Nephron (organoid): ENCODE measurements at regions not wholly inside any gene's neighbourhood (a gene's known extent, or its start where the extent isn't known, plus 50 kb on each side); places are given as distances from the start of the nearest gene placed in this dataset.

Source experiments
- H3K27ac Mint-ChIP-seq, 3 experiments: 2 replicates each; pipeline ENCODE4 v1.8.0; 2020; ENCODE audit warnings: mixed read lengths in 3 of 3, mild to moderate bottlenecking in 2 of 3, moderate library complexity in 1 of 3
- H3K27me3 Mint-ChIP-seq: 2 replicates; pipeline ENCODE4 v1.8.0; 2021; ENCODE audit warnings: low read depth, mild to moderate bottlenecking, moderate library complexity, mixed read lengths
- H3K36me3 Mint-ChIP-seq: 2 replicates; pipeline ENCODE4 v1.8.0; 2020; ENCODE audit warnings: low read depth, mixed read lengths
- H3K4me1 Mint-ChIP-seq: 2 replicates; pipeline ENCODE4 v1.8.0; 2020; ENCODE audit warnings: mixed read lengths
- H3K4me3 Mint-ChIP-seq, 3 experiments: 2 replicates each; pipeline ENCODE4 v1.8.0; 2020; ENCODE audit warnings: mild to moderate bottlenecking in 3 of 3, mixed read lengths in 3 of 3, moderate library complexity in 2 of 3
- H3K9me3 Mint-ChIP-seq: 2 replicates; pipeline ENCODE4 v1.8.0; 2020; ENCODE audit warnings: mixed read lengths
- CTCF ChIP-seq, 3 experiments: fragments of 200-600 bp; sonication (generic); IDR thresholded peaks; one replicate each; pipeline ENCODE4 v1.5.0; 2021; ENCODE audit warnings: antibody characterized with exemption in 3 of 3; ENCODE audit not compliant: unreplicated experiment in 3 of 3

- no peak for TF ChIP-seq CTCF (IDR thresholded peaks at IDR 0.05; ENCODE audit: unreplicated experiment in 3 of 3)
- Mint-ChIP-seq H3K9me3 (peaks cover 6% of the 10 kb centered on the region), H3K27me3 (no peaks in the 10 kb centered on the region), H3K27ac (peak overlapping the region in 1 of 3 experiments; percentile 39), H3K4me1 (peaks cover 11% of the 10 kb centered on the region), H3K4me3 (no peak overlapping the region), H3K36me3 (no peaks in the 10 kb centered on the region)
These were observed 494.7 kb downstream of the EPHA5 start for GRCh38 chr4:65175585-65175984.

GRCh38 chr4:65170768-65171514 lies 499.3 kb downstream of the EPHA5 start:
- TF ChIP-seq CTCF (IDR thresholded peaks at IDR 0.05; ENCODE audit: unreplicated experiment in 3 of 3): no peak
- Mint-ChIP-seq H3K4me3 (no peak overlapping the region), H3K27ac (no peak overlapping the region), H3K9me3 (peaks cover 5% of the 10 kb centered on the region), H3K36me3 (no peaks in the 10 kb centered on the region), H3K27me3 (no peaks in the 10 kb centered on the region), H3K4me1 (peaks cover 11% of the 10 kb centered on the region)

- Mint-ChIP-seq H3K27me3 (no peaks in the 10 kb centered on the region), H3K9me3 (no peaks in the 10 kb centered on the region), H3K4me3 (no peak overlapping the region), H3K36me3 (no peaks in the 10 kb centered on the region), H3K4me1 (no peaks in the 10 kb centered on the region), H3K27ac (no peak overlapping the region)
- TF ChIP-seq CTCF (IDR thresholded peaks at IDR 0.05; ENCODE audit: unreplicated experiment in 3 of 3): no peak
These were observed 502.6 kb downstream of the EPHA5 start for GRCh38 chr4:65167719-65168118.

- H3K27ac Mint-ChIP-seq: no peak overlapping the region
- no peak overlapping the region for H3K4me3 Mint-ChIP-seq
- no peaks in the 10 kb centered on the region for H3K36me3 Mint-ChIP-seq
- H3K9me3 Mint-ChIP-seq: peaks cover 6% of the 10 kb centered on the region
- H3K4me1 Mint-ChIP-seq: no peaks in the 10 kb centered on the region
- TF ChIP-seq CTCF (IDR thresholded peaks at IDR 0.05; ENCODE audit: unreplicated experiment in 3 of 3): no peak
- H3K27me3 Mint-ChIP-seq: no peaks in the 10 kb centered on the region
These were observed 518.1 kb downstream of the EPHA5 start for GRCh38 chr4:65152205-65152604.

GRCh38 chr4:65139998-65140397 lies 530.3 kb downstream of the EPHA5 start:
- peaks cover 20% of the 10 kb centered on the region for H3K9me3 Mint-ChIP-seq
- H3K4me3 Mint-ChIP-seq: no peak overlapping the region
- no peak for TF ChIP-seq CTCF (IDR thresholded peaks at IDR 0.05; ENCODE audit: unreplicated experiment in 3 of 3)
- peaks cover 3% of the 10 kb centered on the region for H3K36me3 Mint-ChIP-seq
- no peaks in the 10 kb centered on the region for H3K27me3 Mint-ChIP-seq
- no peak overlapping the region for H3K27ac Mint-ChIP-seq
- H3K4me1 Mint-ChIP-seq: no peaks in the 10 kb centered on the region

- H3K4me1 Mint-ChIP-seq: no peaks in the 10 kb centered on the region
- no peak for TF ChIP-seq CTCF (IDR thresholded peaks at IDR 0.05; ENCODE audit: unreplicated experiment in 3 of 3)
These were observed 544.1 kb downstream of the EPHA5 start for GRCh38 chr4:65126200-65126599.

More at GRCh38 chr4:65126200-65126599, 544.1 kb downstream of the EPHA5 start:
- Mint-ChIP-seq H3K9me3 (no peaks in the 10 kb centered on the region), H3K36me3 (no peaks in the 10 kb centered on the region), H3K4me3 (no peak overlapping the region), H3K27ac (no peak overlapping the region), H3K27me3 (no peaks in the 10 kb centered on the region)
